GM21390 (cell line): ENCODE measurements at regions not wholly inside any gene's neighbourhood (a gene's known extent, or its start where the extent isn't known, plus 50 kb on each side); places are given as distances from the start of the nearest gene placed in this dataset.

Source experiments
- ATAC-seq: cut with Tn5 transposase; IDR thresholded peaks from one replicate; pipeline ENCODE4 v1.9.1; 2021; ENCODE audit not compliant: unreplicated experiment

DNA sequence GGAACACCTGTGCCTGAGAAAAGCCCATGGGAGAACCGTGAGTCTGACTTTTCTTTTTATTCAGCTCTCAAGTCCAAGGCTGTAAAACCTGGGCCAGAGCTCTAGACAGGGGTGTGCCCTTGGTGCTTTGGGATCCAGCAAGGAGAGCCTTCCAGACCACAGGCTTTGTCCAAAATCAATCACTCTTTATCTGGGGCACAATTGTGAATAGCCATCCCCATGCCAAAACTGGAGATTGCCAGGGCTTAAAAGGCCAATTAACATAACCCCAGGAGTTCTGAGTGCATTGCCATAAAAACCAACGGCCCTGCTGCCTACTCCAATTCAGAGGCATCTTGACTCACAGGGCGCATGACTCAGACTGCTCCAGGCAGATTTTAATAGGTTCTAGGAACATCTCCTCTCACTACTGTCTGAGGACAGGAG, 391.8 kb downstream of the ARHGEF28 start:
- no peak for ATAC-seq

DNA sequence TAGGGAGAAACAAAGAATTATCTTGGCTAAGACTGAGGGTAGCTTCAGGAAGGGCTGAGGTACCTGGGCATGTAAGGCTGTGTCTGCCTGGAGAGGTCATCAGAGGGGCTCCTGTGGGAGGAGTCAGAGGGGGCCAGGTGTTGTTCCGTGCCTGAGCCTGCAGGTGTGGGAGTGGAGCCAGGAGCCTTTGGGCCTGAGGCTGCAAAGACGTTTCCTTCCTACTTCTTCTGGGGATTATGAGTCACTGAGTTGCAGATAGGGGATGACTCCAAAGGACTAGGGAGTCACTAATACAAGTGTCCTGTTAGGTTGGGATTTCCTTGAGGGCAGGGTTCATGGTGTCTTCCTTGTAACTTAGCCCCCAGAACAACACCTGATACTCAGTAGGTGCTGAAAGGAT, 391.1 kb downstream of the ARHGEF28 start:
- ATAC-seq = no peak

DNA sequence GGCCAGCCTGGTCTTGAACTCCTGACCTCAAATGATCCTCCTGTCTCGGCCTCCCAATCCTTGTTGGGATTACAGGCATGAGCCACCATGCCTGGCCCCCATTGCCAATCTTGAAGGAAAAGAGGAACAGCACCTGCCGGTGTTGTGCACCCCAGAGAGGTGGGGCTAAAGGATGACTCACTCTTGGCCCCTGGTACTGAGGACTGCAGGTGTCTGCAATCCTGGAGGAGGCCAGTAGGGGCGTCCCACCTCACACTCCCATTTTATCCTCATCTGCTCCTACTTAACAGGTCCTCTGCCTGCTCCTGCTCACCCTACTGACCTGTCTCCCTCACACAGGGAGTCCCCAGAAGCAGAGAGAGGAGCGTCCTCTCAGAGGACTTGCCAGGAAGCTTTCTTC, 390.4 kb downstream of the ARHGEF28 start:
- no peak for ATAC-seq

DNA sequence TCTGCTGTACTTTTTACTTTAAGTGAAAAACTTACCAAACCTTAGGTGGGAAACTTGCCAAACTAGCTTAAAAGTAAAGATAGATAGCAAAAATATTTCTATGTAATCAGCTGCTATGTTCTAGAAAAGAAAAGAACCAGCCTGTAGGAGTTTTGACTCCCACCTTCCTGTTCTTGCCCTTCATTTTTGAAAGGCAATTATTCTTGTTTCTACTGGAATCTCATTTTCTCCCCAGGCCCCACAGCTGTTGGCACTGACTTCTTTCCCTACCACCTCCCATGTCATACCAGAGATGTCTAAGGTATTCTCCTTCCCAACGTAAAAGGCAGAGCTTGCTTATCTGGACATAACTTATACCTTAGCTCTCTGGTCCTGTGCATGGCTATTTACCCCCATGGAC, 389.7 kb downstream of the ARHGEF28 start:
- ATAC-seq = no peak

DNA sequence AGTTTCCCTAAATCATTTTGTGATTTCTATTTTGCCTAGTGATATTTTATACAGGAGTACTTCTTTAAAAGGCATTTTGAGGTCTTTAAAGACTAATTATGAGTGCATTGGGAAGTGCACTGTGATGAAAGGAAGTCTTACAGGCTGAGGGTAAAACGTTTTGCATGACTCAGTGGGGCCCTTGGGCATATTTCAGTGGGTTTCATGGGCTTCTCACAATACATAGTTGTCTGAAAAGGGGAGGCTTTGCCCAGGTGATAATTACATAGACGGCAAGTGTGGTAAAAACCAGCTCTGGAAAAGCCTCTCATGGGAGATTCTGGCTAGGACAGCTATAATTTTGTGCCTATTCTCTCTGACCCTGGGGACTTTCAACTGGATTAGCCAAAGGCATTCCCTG, 387.2 kb downstream of the ARHGEF28 start:
- ATAC-seq = no peak

DNA sequence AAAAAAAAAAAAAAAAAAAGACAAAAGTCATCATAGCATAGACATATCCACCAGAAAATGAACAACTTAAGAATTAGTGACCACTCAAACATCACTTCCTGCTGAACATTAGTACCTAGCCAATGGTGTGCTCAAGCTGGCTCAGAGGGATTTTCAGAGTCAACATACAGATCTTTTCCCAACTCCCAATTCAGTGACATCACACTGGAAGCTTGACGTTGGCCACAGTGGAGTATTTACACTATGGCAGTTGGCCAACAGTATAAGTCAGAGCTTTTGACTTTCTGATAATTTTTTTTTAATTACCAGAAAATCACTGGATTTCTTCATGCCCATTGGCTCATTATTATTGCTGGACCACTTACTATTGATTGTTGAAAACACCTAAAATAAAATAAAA, 383.5 kb downstream of the ARHGEF28 start:
- no peak for ATAC-seq

DNA sequence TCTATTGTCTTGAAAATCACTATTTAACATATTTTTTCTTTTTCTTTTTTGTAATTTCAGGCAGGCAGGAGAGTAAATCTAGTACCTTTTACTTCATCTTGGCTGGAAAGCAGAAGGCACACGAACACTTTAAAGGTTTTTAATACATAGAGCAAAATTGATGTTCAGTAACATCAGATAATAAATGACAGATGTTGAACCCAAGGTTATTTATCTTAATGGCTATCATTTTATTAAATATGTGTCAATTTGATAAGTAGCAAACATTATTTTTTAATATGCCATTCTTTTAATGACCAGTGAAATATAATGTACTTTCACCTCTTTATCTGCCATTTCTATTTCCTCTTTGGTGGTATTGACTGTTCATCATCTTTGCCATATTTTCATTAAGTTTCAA, 381.2 kb downstream of the ARHGEF28 start:
- no peak for ATAC-seq

DNA sequence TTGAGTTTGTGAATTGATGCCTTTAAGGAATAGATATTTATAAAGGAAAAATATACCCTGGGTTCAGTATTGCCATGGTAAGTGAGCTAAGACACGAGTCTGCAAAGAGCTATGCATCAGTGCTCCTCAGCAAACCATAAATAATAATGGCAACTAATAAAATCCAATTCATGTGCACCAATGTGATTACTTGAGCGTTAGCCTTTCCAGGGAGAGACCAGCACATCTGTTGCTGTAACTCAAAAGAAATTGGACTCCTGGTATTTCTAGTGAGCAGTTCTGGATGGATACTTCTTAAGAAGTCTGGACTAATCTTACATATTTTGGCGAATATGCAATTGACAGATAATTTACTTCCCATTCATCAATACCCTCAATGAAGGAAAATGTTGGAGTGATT, 373.3 kb downstream of the ARHGEF28 start:
- no peak for ATAC-seq

DNA sequence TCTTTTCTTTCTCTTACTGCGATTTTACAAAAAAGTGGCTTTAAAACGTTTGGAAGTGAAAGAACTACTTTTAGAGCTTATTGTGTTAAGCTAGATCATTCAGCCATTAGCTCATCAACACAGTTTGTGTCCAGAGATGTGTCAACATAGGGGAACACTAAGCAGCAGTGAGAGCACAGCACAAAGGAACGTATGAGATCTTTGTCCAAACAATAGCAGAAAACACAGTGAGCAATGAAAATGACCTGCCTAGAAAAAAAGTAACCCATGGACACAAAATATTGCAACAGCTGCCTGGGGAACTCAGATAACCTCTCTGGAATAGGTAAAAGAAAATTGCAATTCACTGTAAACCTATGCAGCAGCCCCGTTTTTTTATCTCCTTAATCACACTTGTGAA, 372.5 kb downstream of the ARHGEF28 start:
- no peak for ATAC-seq

DNA sequence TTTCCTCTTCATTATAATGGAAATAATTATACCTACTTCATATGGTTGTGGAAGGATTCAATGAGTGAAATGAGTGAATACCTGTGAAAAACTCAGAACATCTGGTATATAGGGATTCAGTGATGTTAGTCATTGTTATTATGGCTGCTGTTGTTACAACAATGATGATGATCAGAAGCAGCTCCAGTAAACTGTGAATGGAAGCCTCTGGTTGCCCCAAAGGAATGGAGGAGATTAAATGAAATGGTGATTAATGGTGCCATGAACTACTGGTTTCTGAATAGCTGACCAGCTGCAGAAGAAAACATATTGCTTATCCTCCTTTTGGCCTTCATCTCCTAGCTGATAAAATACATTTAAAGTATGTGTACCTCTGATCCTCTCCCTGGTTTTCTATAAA, 372.0 kb downstream of the ARHGEF28 start:
- no peak for ATAC-seq

DNA sequence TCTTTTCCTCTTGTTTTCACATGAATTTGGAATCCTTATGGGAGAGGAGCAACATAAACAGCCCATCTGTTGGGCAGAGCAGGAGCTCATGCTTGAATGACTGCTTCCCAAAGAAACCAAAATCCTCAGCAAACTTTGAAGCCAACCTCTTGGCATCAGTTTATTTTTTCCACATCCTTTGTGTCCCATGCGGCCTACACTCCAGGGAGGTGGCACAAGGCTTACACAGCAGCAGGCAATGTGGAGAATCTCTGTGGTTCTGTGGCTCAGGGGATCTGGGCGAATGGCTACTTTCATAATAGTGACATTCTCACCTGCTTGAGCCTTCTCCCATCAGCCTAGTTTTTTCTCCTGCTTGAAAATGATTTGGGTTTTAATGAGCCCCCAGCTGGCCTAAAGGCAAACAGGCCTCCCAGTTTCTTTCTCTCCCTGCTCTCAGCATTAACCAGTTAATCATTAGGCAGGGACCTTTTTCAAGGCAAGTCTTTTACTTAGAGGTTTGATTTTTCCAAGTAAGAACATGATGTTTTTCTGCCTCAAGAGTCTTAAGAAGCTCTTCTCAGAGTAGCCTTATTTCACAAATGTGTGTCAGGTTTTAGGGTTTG, 370.3 kb downstream of the ARHGEF28 start:
- no peak for ATAC-seq

DNA sequence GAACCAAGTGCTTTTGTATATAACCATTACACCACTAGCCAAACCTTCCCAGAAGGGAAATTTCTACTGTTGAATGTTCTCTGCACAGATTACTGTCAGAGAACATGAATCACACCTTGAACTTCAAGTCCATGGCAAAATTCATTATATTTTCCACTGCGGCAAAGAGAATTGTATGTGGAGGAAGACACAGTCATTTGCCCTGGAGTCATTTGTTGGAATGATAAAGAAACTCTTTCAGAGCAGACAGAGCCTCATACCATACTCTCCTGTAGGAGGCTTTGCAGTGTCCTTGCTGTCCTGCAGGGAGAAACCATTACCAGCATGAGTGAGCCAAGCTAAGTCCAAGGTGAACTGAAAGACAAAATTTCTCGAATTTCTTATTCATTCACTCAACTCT, 369.0 kb downstream of the ARHGEF28 start:
- no peak for ATAC-seq
